Naive thymus-derived CD4-positive, alpha-beta T cell (primary cell): ENCODE measurements at regions not wholly inside any gene's neighbourhood (a gene's known extent, or its start where the extent isn't known, plus 50 kb on each side); places are given as distances from the start of the nearest gene placed in this dataset.
"Not testable (repeated sequence)": the region's sequence is repeated elsewhere in the genome, so short reads cannot be mapped to it uniquely, and the experiment has no call there.

Experiments used
- ATAC-seq: fragments of 150-1000 bp; cut with Tn5 transposase; 2 replicates; pipeline ENCODE4 v1.10.0; 2021; ENCODE audit warnings: mild to moderate bottlenecking, moderate library complexity
- CTCF ChIA-PET: fragments of 350-600 bp; sonication (Branson Sonifier 250); formaldehyde crosslinking; loops from one replicate; lab custom pipeline; 2021; ENCODE audit warnings: antibody characterized with exemption; lab: Charles Lee
- POLR2A ChIA-PET: fragments of 350-600 bp; sonication (Branson Sonifier 250); formaldehyde crosslinking; loops from one replicate; lab custom pipeline; 2021; ENCODE audit warnings: antibody characterized with exemption, inconsistent platforms; lab: Charles Lee
- DNase-seq, 9 donors: peaks; one replicate each; pipeline versions ENCODE4 v3.0.0 to v3.0.0-alpha.2; 2020 to 2022; ENCODE audit warnings: mixed read lengths in 1 of 9
- H3K27ac ChIP-seq: one replicate; pipeline ENCODE4 v1.7.0; 2013; ENCODE audit warnings: mild to moderate bottlenecking, low read depth, low read length, moderate library complexity
- H3K27me3 ChIP-seq, 2 donors: one replicate each; pipeline ENCODE4 v1.7.0; 2013; ENCODE audit warnings: low read length in 2 of 2, mild to moderate bottlenecking in 2 of 2, moderate library complexity in 2 of 2; ENCODE audit not compliant: control insufficient read depth in 2 of 2, insufficient read depth in 2 of 2
- H3K36me3 ChIP-seq, 3 experiments: 1 replicate in 2 of 3; 2 replicates in 1 of 3; pipeline ENCODE4 v1.7.0; 2013; ENCODE audit warnings: low read length in 3 of 3, mild to moderate bottlenecking in 3 of 3, moderate library complexity in 1 of 3; ENCODE audit not compliant: insufficient read depth in 3 of 3, control insufficient read depth in 2 of 3
- H3K4me1 ChIP-seq, 2 donors: one replicate each; pipeline ENCODE4 v1.7.0; 2013; ENCODE audit warnings: low read length in 2 of 2, mild to moderate bottlenecking in 2 of 2, moderate library complexity in 1 of 2; ENCODE audit not compliant: control insufficient read depth in 2 of 2, insufficient read depth in 2 of 2
- H3K4me3 ChIP-seq: 2 replicates; pipeline ENCODE4 v1.7.0; 2013; ENCODE audit warnings: mild to moderate bottlenecking, low read length
- H3K9me3 ChIP-seq, 3 experiments: 1 replicate in 2 of 3; 2 replicates in 1 of 3; pipeline ENCODE4 v1.7.0; 2013; ENCODE audit warnings: low read length in 3 of 3; ENCODE audit not compliant: control insufficient read depth in 2 of 3
- H3K27ac Mint-ChIP-seq, 9 donors: one replicate each; pipeline ENCODE4 v1.8.0; 2020 to 2022; ENCODE audit warnings: mixed read lengths in 9 of 9, mild to moderate bottlenecking in 8 of 9, moderate library complexity in 5 of 9, inconsistent platforms in 2 of 9
- H3K27me3 Mint-ChIP-seq, 5 donors: one replicate each; pipeline ENCODE4 v1.8.0; 2021 to 2022; ENCODE audit warnings: mixed read lengths in 5 of 5, mild to moderate bottlenecking in 1 of 5
- H3K36me3 Mint-ChIP-seq, 5 donors: one replicate each; pipeline ENCODE4 v1.8.0; 2020 to 2022; ENCODE audit warnings: mixed read lengths in 5 of 5, mild to moderate bottlenecking in 3 of 5, inconsistent platforms in 1 of 5
- H3K4me1 Mint-ChIP-seq, 7 donors: one replicate each; pipeline ENCODE4 v1.8.0; 2020 to 2022; ENCODE audit warnings: mixed read lengths in 7 of 7, mild to moderate bottlenecking in 3 of 7, inconsistent platforms in 1 of 7
- H3K4me3 Mint-ChIP-seq, 10 donors: one replicate each; pipeline ENCODE4 v1.8.0; 2020 to 2022; ENCODE audit warnings: mild to moderate bottlenecking in 10 of 10, mixed read lengths in 10 of 10, moderate library complexity in 6 of 10, inconsistent platforms in 2 of 10
- H3K9me3 Mint-ChIP-seq, 11 donors: one replicate each; pipeline ENCODE4 v1.8.0; 2020 to 2022; ENCODE audit warnings: mixed read lengths in 11 of 11, mild to moderate bottlenecking in 4 of 11, inconsistent platforms in 1 of 11, moderate library complexity in 1 of 11
- intact Hi-C, 2 donors: fragments of 100-400 bp; cut with micrococcal nuclease; formaldehyde crosslinking; loops; one replicate each; pipeline ENCODE4 v1.15.1; 2023

GRCh38 chr16:85286066-85286831, 174.0 kb upstream of the CIBAR2 start:
- Histone ChIP-seq H3K36me3 (no peaks in the 10 kb centered on the region), H3K27me3 (no peaks in the 10 kb centered on the region), H3K4me3 (no peak overlapping the region), H3K27ac (no peak overlapping the region), H3K4me1 (no peaks in the 10 kb centered on the region), H3K9me3 (no peaks in the 10 kb centered on the region)
- no peaks in the 10 kb centered on the region for H3K9me3 Mint-ChIP-seq
- ChIA-PET POLR2A (no interaction called here), CTCF (interaction anchor here (1.5 kb wide), 1 partner anchor 11 kb away, joined by 3 read pairs; no protein-coding TSS in a partner anchor)
- H3K4me1 Mint-ChIP-seq: no peaks in the 10 kb centered on the region
- H3K27ac Mint-ChIP-seq: no peak overlapping the region
- ATAC-seq (no peak), DNase-seq (no peak)
- H3K27me3 Mint-ChIP-seq: no peaks in the 10 kb centered on the region
- intact Hi-C loops: no loop called here
- no peak overlapping the region for H3K4me3 Mint-ChIP-seq
- no peaks in the 10 kb centered on the region for H3K36me3 Mint-ChIP-seq

GRCh38 chr16:85286951-85287814, 174.9 kb upstream of the CIBAR2 start:
- Mint-ChIP-seq H3K27ac (no peak overlapping the region), H3K9me3 (no peaks in the 10 kb centered on the region), H3K4me1 (no peaks in the 10 kb centered on the region), H3K4me3 (no peak overlapping the region), H3K27me3 (no peaks in the 10 kb centered on the region), H3K36me3 (no peaks in the 10 kb centered on the region)
- no peak for DNase-seq
- Histone ChIP-seq H3K4me1 (no peaks in the 10 kb centered on the region), H3K4me3 (no peak overlapping the region), H3K27ac (no peak overlapping the region), H3K9me3 (no peaks in the 10 kb centered on the region), H3K36me3 (no peaks in the 10 kb centered on the region), H3K27me3 (no peaks in the 10 kb centered on the region)
- ChIA-PET CTCF (no interaction called here), POLR2A (no interaction called here)
- ATAC-seq: no peak
- intact Hi-C loops: no loop called here

GRCh38 chr16:85287815-85288109, 175.5 kb upstream of the CIBAR2 start:
- ATAC-seq, CTCF ChIA-PET, H3K36me3 Mint-ChIP-seq: not testable (repeated sequence)

GRCh38 chr16:85288341-85288868, 176.1 kb upstream of the CIBAR2 start:
- no peak overlapping the region for H3K27ac ChIP-seq
- no peaks in the 10 kb centered on the region for H3K27me3 ChIP-seq
- intact Hi-C loops: no loop called here
- no peak overlapping the region for H3K4me3 ChIP-seq
- H3K36me3 ChIP-seq: no peaks in the 10 kb centered on the region
- H3K9me3 Mint-ChIP-seq: no peaks in the 10 kb centered on the region
- H3K4me1 ChIP-seq: no peaks in the 10 kb centered on the region
- ChIA-PET CTCF (no interaction called here), POLR2A (interaction anchor here (0.6 kb wide), 1 partner anchor 353 kb away, joined by 3 read pairs; no protein-coding TSS in a partner anchor)
- DNase-seq: no peak
- no peak overlapping the region for H3K4me3 Mint-ChIP-seq
- no peaks in the 10 kb centered on the region for H3K27me3 Mint-ChIP-seq
- no peaks in the 10 kb centered on the region for H3K4me1 Mint-ChIP-seq
- no peaks in the 10 kb centered on the region for H3K36me3 Mint-ChIP-seq
- H3K9me3 ChIP-seq: no peaks in the 10 kb centered on the region
- no peak for ATAC-seq
- H3K27ac Mint-ChIP-seq: no peak overlapping the region

More at GRCh38 chr16:85287815-85288109, 175.5 kb upstream of the CIBAR2 start:
- H3K4me3 ChIP-seq, H3K27ac Mint-ChIP-seq, DNase-seq, H3K4me1 Mint-ChIP-seq, H3K27me3 ChIP-seq, H3K9me3 Mint-ChIP-seq, H3K9me3 ChIP-seq, intact Hi-C loops, H3K36me3 ChIP-seq, H3K4me3 Mint-ChIP-seq, H3K27me3 Mint-ChIP-seq, H3K27ac ChIP-seq, POLR2A ChIA-PET, H3K4me1 ChIP-seq: not testable (repeated sequence)

GRCh38 chr16:85288869-85289660, 176.8 kb upstream of the CIBAR2 start:
- no peaks in the 10 kb centered on the region for H3K36me3 Mint-ChIP-seq
- H3K27me3 Mint-ChIP-seq: no peaks in the 10 kb centered on the region
- no peak overlapping the region for H3K27ac Mint-ChIP-seq

GRCh38 chr16:85289760-85290625, 177.7 kb upstream of the CIBAR2 start:
- no peak for ATAC-seq
- intact Hi-C loops: no loop called here
- Mint-ChIP-seq H3K9me3 (no peaks in the 10 kb centered on the region), H3K36me3 (no peaks in the 10 kb centered on the region), H3K27me3 (no peaks in the 10 kb centered on the region), H3K4me3 (no peak overlapping the region), H3K4me1 (no peaks in the 10 kb centered on the region), H3K27ac (no peak overlapping the region)
- no peak overlapping the region for H3K27ac ChIP-seq
- CTCF ChIA-PET: no interaction called here
- POLR2A ChIA-PET: no interaction called here
- no peak for DNase-seq
- no peaks in the 10 kb centered on the region for H3K9me3 ChIP-seq
- no peaks in the 10 kb centered on the region for H3K36me3 ChIP-seq
- no peaks in the 10 kb centered on the region for H3K4me1 ChIP-seq
- no peak overlapping the region for H3K4me3 ChIP-seq
- H3K27me3 ChIP-seq: no peaks in the 10 kb centered on the region

More at GRCh38 chr16:85288869-85289660, 176.8 kb upstream of the CIBAR2 start:
- no peak for DNase-seq
- H3K4me1 Mint-ChIP-seq: no peaks in the 10 kb centered on the region
- ChIA-PET CTCF (no interaction called here), POLR2A (interaction anchor here (0.6 kb wide), 1 partner anchor 352 kb away, joined by 3 read pairs; no protein-coding TSS in a partner anchor)
- no peaks in the 10 kb centered on the region for H3K9me3 Mint-ChIP-seq
- no peak overlapping the region for H3K27ac ChIP-seq
- no peaks in the 10 kb centered on the region for H3K27me3 ChIP-seq
- intact Hi-C loops: no loop called here
- no peaks in the 10 kb centered on the region for H3K4me1 ChIP-seq
- no peaks in the 10 kb centered on the region for H3K9me3 ChIP-seq
- H3K4me3 Mint-ChIP-seq: no peak overlapping the region
- ATAC-seq: no peak
- no peak overlapping the region for H3K4me3 ChIP-seq
- no peaks in the 10 kb centered on the region for H3K36me3 ChIP-seq
